Endodermal cell (in vitro differentiated cells): ENCODE measurements at regions not wholly inside any gene's neighbourhood (a gene's known extent, or its start where the extent isn't known, plus 50 kb on each side); places are given as distances from the start of the nearest gene placed in this dataset.
A peak's percentile ranks its signal among the peaks of the same experiment; 100 is the strongest.

Experiments
- DNase-seq: peaks from one replicate; pipeline ENCODE4 v3.0.0-alpha.2; 2017
- H3K27ac ChIP-seq: 2 replicates; pipeline ENCODE4 v1.5.1; 2013; ENCODE audit warnings: mild to moderate bottlenecking, low read depth, low read length, moderate library complexity
- H3K27me3 ChIP-seq: 2 replicates; pipeline ENCODE4 v1.6.1; 2013; ENCODE audit warnings: mild to moderate bottlenecking, low read length, moderate library complexity; ENCODE audit not compliant: insufficient read depth, control insufficient read depth, poor library complexity, severe bottlenecking
- H3K36me3 ChIP-seq: 2 replicates; pipeline ENCODE4 v1.7.0; 2013; ENCODE audit warnings: mild to moderate bottlenecking, low read length, moderate library complexity; ENCODE audit not compliant: control insufficient read depth, insufficient read depth
- H3K4me1 ChIP-seq: one replicate; pipeline ENCODE4 v1.7.0; 2013; ENCODE audit warnings: low read length; ENCODE audit not compliant: control insufficient read depth, insufficient read depth
- H3K4me3 ChIP-seq: 2 replicates; pipeline ENCODE4 v1.5.1; 2013; ENCODE audit warnings: mild to moderate bottlenecking, low read length, moderate library complexity
- H3K9ac ChIP-seq: 2 replicates; pipeline ENCODE4 v1.6.1; 2013; ENCODE audit warnings: mild to moderate bottlenecking, low read length, moderate library complexity; ENCODE audit not compliant: poor library complexity, severe bottlenecking; ENCODE audit errors: extremely low read depth
- H3K9me3 ChIP-seq: 2 replicates; pipeline ENCODE4 v1.6.1; 2013; ENCODE audit warnings: mild to moderate bottlenecking, low read length, moderate library complexity; ENCODE audit not compliant: control insufficient read depth
- H3K27ac Mint-ChIP-seq: 2 replicates; pipeline ENCODE4 v1.8.0; 2020; ENCODE audit warnings: mixed read lengths
- H3K27me3 Mint-ChIP-seq: 2 replicates; pipeline ENCODE4 v1.8.0; 2021; ENCODE audit warnings: mild to moderate bottlenecking, mixed read lengths; ENCODE audit not compliant: insufficient read depth
- H3K36me3 Mint-ChIP-seq: 2 replicates; pipeline ENCODE4 v1.8.0; 2020; ENCODE audit warnings: low read depth, mixed read lengths
- H3K4me1 Mint-ChIP-seq: 2 replicates; pipeline ENCODE4 v1.8.0; 2020; ENCODE audit warnings: mixed read lengths
- H3K4me3 Mint-ChIP-seq: 2 replicates; pipeline ENCODE4 v1.8.0; 2020; ENCODE audit warnings: mild to moderate bottlenecking, moderate library complexity, mixed read lengths
- H3K9me3 Mint-ChIP-seq: 2 replicates; pipeline ENCODE4 v1.8.0; 2020; ENCODE audit warnings: mild to moderate bottlenecking, mixed read lengths
- CTCF ChIP-seq: fragments of 200-600 bp; sonication (generic); conservative IDR thresholded peaks from 2 replicates; pipeline ENCODE4 v1.5.0; 2021; ENCODE audit warnings: antibody characterized with exemption, mild to moderate bottlenecking
- WGBS, 2 experiments: methylation state at CpG; one replicate each; pipeline versions ENCODE4 v1.1.5 to v1.1.7; 2013; ENCODE audit warnings: missing lambda C conversion rate in 2 of 2, mixed read lengths in 1 of 2; ENCODE audit not compliant: insufficient coverage in 1 of 2, insufficient read length in 1 of 2; 5-methylcytosine and 5-hydroxymethylcytosine counted together

GRCh38 chr4:128345650-128346049 lies 58.0 kb upstream of the PGRMC2 start:
- 87 to 91% methylated on average over 1 of the region's 1 CpG for WGBS, 2 experiments
- no peaks in the 10 kb centered on the region for H3K4me1 ChIP-seq
- no peak overlapping the region for H3K9ac ChIP-seq
- Mint-ChIP-seq H3K27ac (no peak overlapping the region), H3K4me1 (no peaks in the 10 kb centered on the region), H3K36me3 (no peaks in the 10 kb centered on the region), H3K9me3 (no peaks in the 10 kb centered on the region), H3K27me3 (no peaks in the 10 kb centered on the region), H3K4me3 (no peak overlapping the region)
- H3K27ac ChIP-seq: no peak overlapping the region
- H3K4me3 ChIP-seq: no peak overlapping the region
- no peaks in the 10 kb centered on the region for H3K27me3 ChIP-seq
- no peaks in the 10 kb centered on the region for H3K36me3 ChIP-seq
- no peaks in the 10 kb centered on the region for H3K9me3 ChIP-seq
- DNase-seq: no peak
- TF ChIP-seq CTCF: no peak

GRCh38 chr4:128342762-128343161 lies 55.1 kb upstream of the PGRMC2 start:
- Histone ChIP-seq H3K9ac (no peak overlapping the region), H3K27me3 (no peaks in the 10 kb centered on the region), H3K36me3 (no peaks in the 10 kb centered on the region), H3K27ac (no peak overlapping the region), H3K4me3 (no peak overlapping the region), H3K9me3 (no peaks in the 10 kb centered on the region), H3K4me1 (no peaks in the 10 kb centered on the region)
- no peaks in the 10 kb centered on the region for H3K36me3 Mint-ChIP-seq
- no peaks in the 10 kb centered on the region for H3K4me1 Mint-ChIP-seq
- no peaks in the 10 kb centered on the region for H3K9me3 Mint-ChIP-seq
- TF ChIP-seq CTCF: no peak
- DNase-seq: no peak
- H3K27ac Mint-ChIP-seq: no peak overlapping the region
- 82 to 95% methylated on average over 1 of the region's 1 CpG for WGBS, 2 experiments
- H3K4me3 Mint-ChIP-seq: no peak overlapping the region
- no peaks in the 10 kb centered on the region for H3K27me3 Mint-ChIP-seq

- no peak overlapping the region for H3K27ac Mint-ChIP-seq
- no peaks in the 10 kb centered on the region for H3K27me3 Mint-ChIP-seq
- Histone ChIP-seq H3K27ac (no peak overlapping the region), H3K4me1 (no peaks in the 10 kb centered on the region), H3K4me3 (no peak overlapping the region), H3K36me3 (no peaks in the 10 kb centered on the region), H3K9me3 (no peaks in the 10 kb centered on the region), H3K27me3 (no peaks in the 10 kb centered on the region), H3K9ac (no peak overlapping the region)
- no peaks in the 10 kb centered on the region for H3K4me1 Mint-ChIP-seq
- no peaks in the 10 kb centered on the region for H3K36me3 Mint-ChIP-seq
- no peak for DNase-seq
- TF ChIP-seq CTCF: peak; percentile 66
- H3K9me3 Mint-ChIP-seq: no peaks in the 10 kb centered on the region
- no peak overlapping the region for H3K4me3 Mint-ChIP-seq
- WGBS, 2 experiments: 97 to 98% methylated on average over 4 of the region's 4 CpGs
Observed at GRCh38 chr4:128341634-128342033, 54.0 kb upstream of the PGRMC2 start.
